ENCODE measurements at regions not wholly inside any gene's neighbourhood (a gene's known extent, or its start where the extent isn't known, plus 50 kb on each side); places are given as distances from the start of the nearest gene placed in this dataset.

- ChIA-PET CTCF (no interaction called here), POLR2A (ENCODE audit: low non-redundant PET) (no interaction called here)
- no peak overlapping the region for H3K27ac ChIP-seq
- no peak for TF ChIP-seq CTCF (conservative IDR thresholded peaks at IDR 0.05; ENCODE audit: low read depth)
- DNase-seq (ENCODE audit: low spot score) = no peak
Observed at GRCh38 chr13:66071608-66072007, 1158.5 kb downstream of the PCDH9 start.

- no peak for TF ChIP-seq CTCF (conservative IDR thresholded peaks at IDR 0.05; ENCODE audit: low read depth)
- ChIA-PET CTCF (no interaction called here), POLR2A (ENCODE audit: low non-redundant PET) (no interaction called here)
- H3K27ac ChIP-seq = no peak overlapping the region
- DNase-seq (ENCODE audit: low spot score) = no peak
Observed at GRCh38 chr13:66071029-66071428, 1159.1 kb downstream of the PCDH9 start.

GRCh38 chr13:66069570-66069969 lies 1160.6 kb downstream of the PCDH9 start:
- TF ChIP-seq CTCF (conservative IDR thresholded peaks at IDR 0.05; ENCODE audit: low read depth) = no peak
- no peak overlapping the region for H3K27ac ChIP-seq
- no peak for DNase-seq (ENCODE audit: low spot score)
- POLR2A ChIA-PET (ENCODE audit: low non-redundant PET) = no interaction called here
- CTCF ChIA-PET = no interaction called here

- CTCF ChIA-PET = no interaction called here
- POLR2A ChIA-PET (ENCODE audit: low non-redundant PET) = no interaction called here
- DNase-seq (ENCODE audit: low spot score) = no peak
- no peak for TF ChIP-seq CTCF (conservative IDR thresholded peaks at IDR 0.05; ENCODE audit: low read depth)
- H3K27ac ChIP-seq = no peak overlapping the region
Observed at GRCh38 chr13:66068683-66069082, 1161.5 kb downstream of the PCDH9 start.

GRCh38 chr13:66048888-66049287 lies 1181.2 kb downstream of the PCDH9 start:
- no peak for TF ChIP-seq CTCF (conservative IDR thresholded peaks at IDR 0.05; ENCODE audit: low read depth)
- POLR2A ChIA-PET (ENCODE audit: low non-redundant PET) = no interaction called here
- H3K27ac ChIP-seq = no peak overlapping the region
- CTCF ChIA-PET = interaction anchor here (0.7 kb wide), 1 partner anchor 9 kb away, joined by 4 read pairs; no protein-coding TSS in a partner anchor
- no peak for DNase-seq (ENCODE audit: low spot score)

- CTCF ChIA-PET = interaction anchor here (0.6 kb wide), 1 partner anchor 1020 kb away, joined by 4 read pairs; no protein-coding TSS in a partner anchor
- DNase-seq (ENCODE audit: low spot score) = no peak
- TF ChIP-seq CTCF (conservative IDR thresholded peaks at IDR 0.05; ENCODE audit: low read depth) = no peak
- no peak overlapping the region for H3K27ac ChIP-seq
- POLR2A ChIA-PET (ENCODE audit: low non-redundant PET) = no interaction called here
Observed at GRCh38 chr13:66040506-66040905, 1189.6 kb downstream of the PCDH9 start.

GRCh38 chr13:66037096-66037495 lies 1193.0 kb downstream of the PCDH9 start:
- H3K27ac ChIP-seq = no peak overlapping the region
- ChIA-PET POLR2A (ENCODE audit: low non-redundant PET) (no interaction called here), CTCF (no interaction called here)
- DNase-seq (ENCODE audit: low spot score) = no peak
- no peak for TF ChIP-seq CTCF (conservative IDR thresholded peaks at IDR 0.05; ENCODE audit: low read depth)
